Heart right ventricle (tissue), 16 donors: ENCODE measurements at regions not wholly inside any gene's neighbourhood (a gene's known extent, or its start where the extent isn't known, plus 50 kb on each side); places are given as distances from the start of the nearest gene placed in this dataset.

Experiments
- ATAC-seq, 8 donors: fragments of 200-7000 bp; cut with Tn5 transposase; one replicate each; pipeline ENCODE4 v1.9.1; 2020; ENCODE audit warnings: mild to moderate bottlenecking in 8 of 8, moderate library complexity in 8 of 8, moderate number of reproducible peaks in 1 of 8
- DNase-seq, 2 donors: peaks; one replicate each; pipeline ENCODE4 v3.0.0-alpha.2; 2020
- H3K27ac ChIP-seq, 10 donors: fragments of 200-600 bp; sonication (generic) in 2 of 10; one replicate each; pipeline versions ENCODE4 v1.5.0 to v1.8.0; 2020 to 2022; ENCODE audit warnings: mild to moderate bottlenecking in 3 of 10
- H3K27me3 ChIP-seq, 7 donors: fragments of 200-600 bp; one replicate each; pipeline ENCODE4 v1.8.0; 2021 to 2022; ENCODE audit warnings: mild to moderate bottlenecking in 2 of 7
- H3K36me3 ChIP-seq, 9 donors: fragments of 200-600 bp; sonication (generic) in 1 of 9; one replicate each; pipeline versions ENCODE4 v1.5.0 to v1.8.0; 2020 to 2022; ENCODE audit warnings: mild to moderate bottlenecking in 2 of 9
- H3K4me1 ChIP-seq, 9 donors: fragments of 200-600 bp; sonication (generic) in 1 of 9; one replicate each; pipeline versions ENCODE4 v1.5.0 to v1.8.0; 2020 to 2022; ENCODE audit warnings: mild to moderate bottlenecking in 4 of 9
- H3K4me3 ChIP-seq, 10 donors: fragments of 200-600 bp; sonication (generic) in 2 of 10; one replicate each; pipeline versions ENCODE4 v1.5.0 to v1.8.0; 2020 to 2022; ENCODE audit warnings: mild to moderate bottlenecking in 7 of 10, moderate library complexity in 2 of 10
- H3K9me3 ChIP-seq, 11 donors: fragments of 200-600 bp in 10 of 11; sonication (generic) in 2 of 11; one replicate each; pipeline versions ENCODE4 v1.5.0 to v1.8.0; 2013 to 2022; ENCODE audit warnings: mild to moderate bottlenecking in 2 of 11, control low read depth in 1 of 11, moderate library complexity in 1 of 11
- CTCF ChIP-seq, 9 donors: fragments of 200-600 bp; sonication (generic) in 2 of 9; IDR thresholded peaks; one replicate each; pipeline versions ENCODE4 v1.5.0 to v1.8.0; 2021 to 2022; ENCODE audit warnings: antibody characterized with exemption in 9 of 9, mild to moderate bottlenecking in 5 of 9, moderate library complexity in 1 of 9
- whole genome bisulfite sequencing, 2 donors: extraction: QIAGEN DNeasy Blood & Tissue Kit; methylation state at CpG; one replicate each; pipeline ENCODE4 v1.1.7; 2013; ENCODE audit warnings: inconsistent platforms in 1 of 2; 5-methylcytosine and 5-hydroxymethylcytosine counted together
- intact Hi-C, 10 donors: fragments of 100-400 bp; cut with DNase I; formaldehyde crosslinking; loops; one replicate each; pipeline versions ENCODE4 v1.11.1 to v1.14.2; 2022
- donor health status: Arrhythmogenic right ventricular cardiomyopathy.
- donor health status: ischemic (EF 13 %, LVEDD 7.1; RV severe dilation, severe dysfunction).
- donor health status: healthy with polysubstance abuse.
- donor health status: DM: no; HTN: yes; CAD: no.
- donor health status: DM: no; HTN: no; CAD: no.
- donor health status: ischemic (EF 25% LVEDD 6.9; RV normal size, moderate dysfunction).
- donor health status: ischemic (EF 25% LVEDD 5.7; RV mildly dilated, moderate dysfunction).
- donor health status: healthy.
- donor health status: DM: yes; HTN: yes; CAD: no.
- donor health status: Ischemic cardiomyopathy.
- donor health status: ischemic (EF 35%, LVEDD 5.7; RV mildly dilated, moderate dysfunction).
- donor health status: nonischemic (EF 11% LVEDD 7.7; RV severe dilation, severe dysfunction).
- donor health status: DM: yes; HTN: yes; CAD: no.
- donor health status: PGD.
- donor health status: ischemic (EF 29% LVEDD 5.4; RV normal size, mild dysfunction).
- donor health status: nonischemic (EF 23%, LVEDD 6.1; RV moderate dilation, normal function).

- no peak for TF ChIP-seq CTCF (IDR thresholded peaks at IDR 0.05)
- DNase-seq (no peak), ATAC-seq (no peak)
- WGBS, 2 donors = 86 to 89% methylated on average over 5 of the region's 5 CpGs
- intact Hi-C loops = no loop called here
- Histone ChIP-seq H3K27me3 (peaks cover 0 to 8% (median 0%) of the 10 kb centered on the region in 7 donors), H3K4me3 (no peak overlapping the region), H3K9me3 (no peaks in the 10 kb centered on the region), H3K27ac (no peak overlapping the region), H3K4me1 (no peaks in the 10 kb centered on the region), H3K36me3 (no peaks in the 10 kb centered on the region)
Observed at GRCh38 chr4:36394352-36394903, 113.0 kb downstream of the DTHD1 start.

GRCh38 chr4:36399762-36400353 lies 118.4 kb downstream of the DTHD1 start:
- no peak overlapping the region for H3K4me3 ChIP-seq
- no peaks in the 10 kb centered on the region for H3K4me1 ChIP-seq
- DNase-seq = peak in 1 of 2 donors; percentile 9
- ATAC-seq = no peak
- no peaks in the 10 kb centered on the region for H3K27me3 ChIP-seq
- intact Hi-C loops = loop anchor here in 1 of 10 donors (2.0 kb wide), 1 partner anchor 45 kb away; no protein-coding TSS in a partner anchor
- H3K9me3 ChIP-seq = no peaks in the 10 kb centered on the region
- H3K36me3 ChIP-seq = no peaks in the 10 kb centered on the region
- H3K27ac ChIP-seq = no peak overlapping the region
- WGBS, 2 donors = 35 to 37% methylated on average over 2 of the region's 2 CpGs
- peak in 7 of 9 donors; percentile 20 to 70 (median 50) for TF ChIP-seq CTCF (IDR thresholded peaks at IDR 0.05)

GRCh38 chr4:36402008-36402758 lies 120.8 kb downstream of the DTHD1 start:
- DNase-seq (no peak), ATAC-seq (no peak)
- no peaks in the 10 kb centered on the region for H3K4me1 ChIP-seq
- intact Hi-C loops = no loop called here
- no peaks in the 10 kb centered on the region for H3K9me3 ChIP-seq
- no peaks in the 10 kb centered on the region for H3K36me3 ChIP-seq
- H3K27me3 ChIP-seq = no peaks in the 10 kb centered on the region
- WGBS, 2 donors = 81 to 84% methylated on average over 9 of the region's 9 CpGs
- no peak for TF ChIP-seq CTCF (IDR thresholded peaks at IDR 0.05)
- no peak overlapping the region for H3K4me3 ChIP-seq
- no peak overlapping the region for H3K27ac ChIP-seq

GRCh38 chr4:36411338-36411737 lies 129.9 kb downstream of the DTHD1 start:
- Histone ChIP-seq H3K27ac (no peak overlapping the region), H3K27me3 (peaks cover 0 to 11% (median 0%) of the 10 kb centered on the region in 7 donors), H3K4me3 (no peak overlapping the region), H3K4me1 (no peaks in the 10 kb centered on the region), H3K36me3 (no peaks in the 10 kb centered on the region), H3K9me3 (no peaks in the 10 kb centered on the region)
- intact Hi-C loops = loop anchor here in 3 of 10 donors (10.0 kb wide), 2 partner anchors 393 to 973 kb away; no protein-coding TSS in a partner anchor
- ATAC-seq (no peak), DNase-seq (no peak)
- WGBS, 2 donors = 60 to 78% methylated on average over 6 of the region's 6 CpGs
- no peak for TF ChIP-seq CTCF (IDR thresholded peaks at IDR 0.05)
